Stomach (tissue), 4 donors: ENCODE measurements at regions not wholly inside any gene's neighbourhood (a gene's known extent, or its start where the extent isn't known, plus 50 kb on each side); places are given as distances from the start of the nearest gene placed in this dataset.

Source experiments
- POLR2A ChIP-seq, 4 donors: fragments of 450-650 bp; IDR thresholded peaks; one replicate each; pipeline ENCODE4 v1.6.1; 2016; ENCODE audit warnings: antibody characterized with exemption in 4 of 4, control low read depth in 2 of 4, mild to moderate bottlenecking in 1 of 4, moderate library complexity in 1 of 4
- POLR2AphosphoS5 ChIP-seq, 3 donors: sonication (generic); formaldehyde crosslinking; IDR thresholded peaks; one replicate each; pipeline ENCODE4 v1.6.1; 2016; ENCODE audit warnings: antibody characterized with exemption in 3 of 3
- TF ChIP-seq, protein P1 (sequence below), 7 experiments: fragments of 450-650 bp in 4 of 7; fragments of 200-600 bp in 3 of 7; sonication (generic) in 3 of 7; IDR thresholded peaks; one replicate each; pipeline ENCODE4 v1.5.1; 2016 to 2019; ENCODE audit warnings: antibody characterized with exemption in 7 of 7, control low read depth in 2 of 7, mild to moderate bottlenecking in 1 of 7

- no peak for TF ChIP-seq POLR2AphosphoS5 (IDR thresholded peaks at IDR 0.05)
- TF ChIP-seq, protein P1, sequence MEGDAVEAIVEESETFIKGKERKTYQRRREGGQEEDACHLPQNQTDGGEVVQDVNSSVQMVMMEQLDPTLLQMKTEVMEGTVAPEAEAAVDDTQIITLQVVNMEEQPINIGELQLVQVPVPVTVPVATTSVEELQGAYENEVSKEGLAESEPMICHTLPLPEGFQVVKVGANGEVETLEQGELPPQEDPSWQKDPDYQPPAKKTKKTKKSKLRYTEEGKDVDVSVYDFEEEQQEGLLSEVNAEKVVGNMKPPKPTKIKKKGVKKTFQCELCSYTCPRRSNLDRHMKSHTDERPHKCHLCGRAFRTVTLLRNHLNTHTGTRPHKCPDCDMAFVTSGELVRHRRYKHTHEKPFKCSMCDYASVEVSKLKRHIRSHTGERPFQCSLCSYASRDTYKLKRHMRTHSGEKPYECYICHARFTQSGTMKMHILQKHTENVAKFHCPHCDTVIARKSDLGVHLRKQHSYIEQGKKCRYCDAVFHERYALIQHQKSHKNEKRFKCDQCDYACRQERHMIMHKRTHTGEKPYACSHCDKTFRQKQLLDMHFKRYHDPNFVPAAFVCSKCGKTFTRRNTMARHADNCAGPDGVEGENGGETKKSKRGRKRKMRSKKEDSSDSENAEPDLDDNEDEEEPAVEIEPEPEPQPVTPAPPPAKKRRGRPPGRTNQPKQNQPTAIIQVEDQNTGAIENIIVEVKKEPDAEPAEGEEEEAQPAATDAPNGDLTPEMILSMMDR (IDR thresholded peaks at IDR 0.05): no peak
- no peak for TF ChIP-seq POLR2A (IDR thresholded peaks at IDR 0.05)
These were observed 315.8 kb upstream of the CCDC54 start for GRCh38 chr3:107061466-107061865.
